ENCODE measurements at regions not wholly inside any gene's neighbourhood (a gene's known extent, or its start where the extent isn't known, plus 50 kb on each side); places are given as distances from the start of the nearest gene placed in this dataset.

GRCh38 chr6:28719275-28719940 is 193.7 kb downstream of the GPX5 start:
- no peaks in the 10 kb centered on the region for H3K9me3 ChIP-seq (ENCODE audit: control insufficient read depth, insufficient read depth, low read length)
- peaks cover 11% of the 10 kb centered on the region for H3K27me3 ChIP-seq (ENCODE audit: control insufficient read depth, insufficient read depth, low read length)
- no peak overlapping the region for H3K4me3 ChIP-seq (ENCODE audit: low read depth, low read length)
- no peaks in the 10 kb centered on the region for H3K4me1 ChIP-seq (ENCODE audit: control insufficient read depth, insufficient read depth, low read length)
- no peak overlapping the region for H3K9ac ChIP-seq (ENCODE audit: low read depth, low read length)
- H3K36me3 ChIP-seq (ENCODE audit: control insufficient read depth, insufficient read depth, low read length) = no peaks in the 10 kb centered on the region

- H3K4me1 ChIP-seq (ENCODE audit: control insufficient read depth, insufficient read depth, low read length) = no peaks in the 10 kb centered on the region
- peak overlapping the region; percentile 20 for H3K4me3 ChIP-seq (ENCODE audit: low read depth, low read length)
- H3K9me3 ChIP-seq (ENCODE audit: control insufficient read depth, insufficient read depth, low read length) = no peaks in the 10 kb centered on the region
- peaks cover 11% of the 10 kb centered on the region for H3K27me3 ChIP-seq (ENCODE audit: control insufficient read depth, insufficient read depth, low read length)
- H3K36me3 ChIP-seq (ENCODE audit: control insufficient read depth, insufficient read depth, low read length) = no peaks in the 10 kb centered on the region
- H3K9ac ChIP-seq (ENCODE audit: low read depth, low read length) = no peak overlapping the region
Observed at GRCh38 chr6:28720357-28721231, 194.9 kb downstream of the GPX5 start.

- no peaks in the 10 kb centered on the region for H3K4me1 ChIP-seq (ENCODE audit: control insufficient read depth, insufficient read depth, low read length)
- H3K4me3 ChIP-seq (ENCODE audit: low read depth, low read length) = no peak overlapping the region
- peaks cover 12% of the 10 kb centered on the region for H3K27me3 ChIP-seq (ENCODE audit: control insufficient read depth, insufficient read depth, low read length)
- H3K36me3 ChIP-seq (ENCODE audit: control insufficient read depth, insufficient read depth, low read length) = no peaks in the 10 kb centered on the region
- H3K9me3 ChIP-seq (ENCODE audit: control insufficient read depth, insufficient read depth, low read length) = no peaks in the 10 kb centered on the region
- H3K9ac ChIP-seq (ENCODE audit: low read depth, low read length) = no peak overlapping the region
Observed at GRCh38 chr6:28721372-28721771, 195.7 kb downstream of the GPX5 start.

GRCh38 chr6:28724395-28724794 is 198.7 kb downstream of the GPX5 start:
- H3K4me1 ChIP-seq (ENCODE audit: control insufficient read depth, insufficient read depth, low read length) = no peaks in the 10 kb centered on the region
- no peaks in the 10 kb centered on the region for H3K9me3 ChIP-seq (ENCODE audit: control insufficient read depth, insufficient read depth, low read length)
- peaks cover 23% of the 10 kb centered on the region for H3K27me3 ChIP-seq (ENCODE audit: control insufficient read depth, insufficient read depth, low read length)
- no peak overlapping the region for H3K4me3 ChIP-seq (ENCODE audit: low read depth, low read length)
- no peak overlapping the region for H3K9ac ChIP-seq (ENCODE audit: low read depth, low read length)
- no peaks in the 10 kb centered on the region for H3K36me3 ChIP-seq (ENCODE audit: control insufficient read depth, insufficient read depth, low read length)

- no peak overlapping the region for H3K4me3 ChIP-seq (ENCODE audit: low read depth, low read length)
- no peaks in the 10 kb centered on the region for H3K4me1 ChIP-seq (ENCODE audit: control insufficient read depth, insufficient read depth, low read length)
- no peaks in the 10 kb centered on the region for H3K36me3 ChIP-seq (ENCODE audit: control insufficient read depth, insufficient read depth, low read length)
- H3K9ac ChIP-seq (ENCODE audit: low read depth, low read length) = no peak overlapping the region
- no peaks in the 10 kb centered on the region for H3K9me3 ChIP-seq (ENCODE audit: control insufficient read depth, insufficient read depth, low read length)
- H3K27me3 ChIP-seq (ENCODE audit: control insufficient read depth, insufficient read depth, low read length) = peaks cover 29% of the 10 kb centered on the region
Observed at GRCh38 chr6:28725274-28725809, 198.4 kb downstream of the TRIM27 start.

- Histone ChIP-seq H3K4me3 (ENCODE audit: low read depth, low read length) (no peak overlapping the region), H3K4me1 (ENCODE audit: control insufficient read depth, insufficient read depth, low read length) (no peaks in the 10 kb centered on the region), H3K36me3 (ENCODE audit: control insufficient read depth, insufficient read depth, low read length) (no peaks in the 10 kb centered on the region), H3K27me3 (ENCODE audit: control insufficient read depth, insufficient read depth, low read length) (peaks cover 32% of the 10 kb centered on the region), H3K9me3 (ENCODE audit: control insufficient read depth, insufficient read depth, low read length) (no peaks in the 10 kb centered on the region), H3K9ac (ENCODE audit: low read depth, low read length) (no peak overlapping the region)
Observed at GRCh38 chr6:28725890-28726348, 197.9 kb downstream of the TRIM27 start.

GRCh38 chr6:28726569-28727309 is 197.0 kb downstream of the TRIM27 start:
- no peaks in the 10 kb centered on the region for H3K4me1 ChIP-seq (ENCODE audit: control insufficient read depth, insufficient read depth, low read length)
- no peaks in the 10 kb centered on the region for H3K9me3 ChIP-seq (ENCODE audit: control insufficient read depth, insufficient read depth, low read length)
- peaks cover 32% of the 10 kb centered on the region for H3K27me3 ChIP-seq (ENCODE audit: control insufficient read depth, insufficient read depth, low read length)
- no peak overlapping the region for H3K9ac ChIP-seq (ENCODE audit: low read depth, low read length)
- H3K4me3 ChIP-seq (ENCODE audit: low read depth, low read length) = no peak overlapping the region
- H3K36me3 ChIP-seq (ENCODE audit: control insufficient read depth, insufficient read depth, low read length) = no peaks in the 10 kb centered on the region

GRCh38 chr6:28727559-28728211 is 196.1 kb downstream of the TRIM27 start:
- H3K9me3 ChIP-seq (ENCODE audit: control insufficient read depth, insufficient read depth, low read length) = no peaks in the 10 kb centered on the region
- peaks cover 41% of the 10 kb centered on the region for H3K27me3 ChIP-seq (ENCODE audit: control insufficient read depth, insufficient read depth, low read length)
- no peaks in the 10 kb centered on the region for H3K36me3 ChIP-seq (ENCODE audit: control insufficient read depth, insufficient read depth, low read length)
- no peak overlapping the region for H3K9ac ChIP-seq (ENCODE audit: low read depth, low read length)
- no peak overlapping the region for H3K4me3 ChIP-seq (ENCODE audit: low read depth, low read length)
- no peaks in the 10 kb centered on the region for H3K4me1 ChIP-seq (ENCODE audit: control insufficient read depth, insufficient read depth, low read length)

GRCh38 chr6:28729501-28730402 is 194.0 kb downstream of the TRIM27 start:
- no peak overlapping the region for H3K9ac ChIP-seq (ENCODE audit: low read depth, low read length)

GRCh38 chr6:28732052-28732451 is 191.7 kb downstream of the TRIM27 start:
- no peaks in the 10 kb centered on the region for H3K36me3 ChIP-seq (ENCODE audit: control insufficient read depth, insufficient read depth, low read length)
- no peak overlapping the region for H3K4me3 ChIP-seq (ENCODE audit: low read depth, low read length)
- no peaks in the 10 kb centered on the region for H3K9me3 ChIP-seq (ENCODE audit: control insufficient read depth, insufficient read depth, low read length)
- no peaks in the 10 kb centered on the region for H3K4me1 ChIP-seq (ENCODE audit: control insufficient read depth, insufficient read depth, low read length)
- H3K27me3 ChIP-seq (ENCODE audit: control insufficient read depth, insufficient read depth, low read length) = peaks cover 77% of the 10 kb centered on the region
- no peak overlapping the region for H3K9ac ChIP-seq (ENCODE audit: low read depth, low read length)

More at GRCh38 chr6:28729501-28730402, 194.0 kb downstream of the TRIM27 start:
- Histone ChIP-seq H3K9me3 (ENCODE audit: control insufficient read depth, insufficient read depth, low read length) (no peaks in the 10 kb centered on the region), H3K36me3 (ENCODE audit: control insufficient read depth, insufficient read depth, low read length) (no peaks in the 10 kb centered on the region), H3K27me3 (ENCODE audit: control insufficient read depth, insufficient read depth, low read length) (peaks cover 61% of the 10 kb centered on the region), H3K4me3 (ENCODE audit: low read depth, low read length) (peak overlapping the region; percentile 82), H3K4me1 (ENCODE audit: control insufficient read depth, insufficient read depth, low read length) (no peaks in the 10 kb centered on the region)

Data from iPS-15b (cell line).